Inferior parietal cortex (tissue), 1 donor: ENCODE measurements at regions not wholly inside any gene's neighbourhood (a gene's known extent, or its start where the extent isn't known, plus 50 kb on each side); places are given as distances from the start of the nearest gene placed in this dataset.

Experiments used
- DNase-seq: peaks from one replicate; pipeline ENCODE4 v3.0.0-alpha.2; 2016; ENCODE audit errors: extremely low spot score

- DNase-seq: no peak
Measured at GRCh38 chr15:69947394-69947793, 150.3 kb downstream of the TLE3 start.

DNA sequence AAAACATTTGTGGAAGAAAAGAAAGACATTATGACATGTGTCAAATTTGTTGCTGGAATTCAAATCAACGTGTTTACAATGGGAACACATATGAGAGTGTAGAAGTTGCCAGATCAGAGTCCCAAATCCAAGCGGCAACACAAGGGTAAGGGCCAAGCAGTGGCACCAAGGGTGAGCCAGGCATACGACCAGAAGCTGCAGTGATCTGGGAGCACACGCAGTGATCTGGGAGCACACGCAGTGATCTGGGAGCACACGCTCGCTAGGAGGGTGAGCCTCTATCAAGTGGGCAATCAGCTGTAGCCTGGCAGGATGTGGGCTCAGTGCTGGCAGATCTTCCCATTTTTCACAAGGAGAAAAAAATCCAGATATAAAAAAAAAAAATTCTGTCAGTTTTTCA, 148.2 kb downstream of the TLE3 start:
- DNase-seq: no peak

DNA sequence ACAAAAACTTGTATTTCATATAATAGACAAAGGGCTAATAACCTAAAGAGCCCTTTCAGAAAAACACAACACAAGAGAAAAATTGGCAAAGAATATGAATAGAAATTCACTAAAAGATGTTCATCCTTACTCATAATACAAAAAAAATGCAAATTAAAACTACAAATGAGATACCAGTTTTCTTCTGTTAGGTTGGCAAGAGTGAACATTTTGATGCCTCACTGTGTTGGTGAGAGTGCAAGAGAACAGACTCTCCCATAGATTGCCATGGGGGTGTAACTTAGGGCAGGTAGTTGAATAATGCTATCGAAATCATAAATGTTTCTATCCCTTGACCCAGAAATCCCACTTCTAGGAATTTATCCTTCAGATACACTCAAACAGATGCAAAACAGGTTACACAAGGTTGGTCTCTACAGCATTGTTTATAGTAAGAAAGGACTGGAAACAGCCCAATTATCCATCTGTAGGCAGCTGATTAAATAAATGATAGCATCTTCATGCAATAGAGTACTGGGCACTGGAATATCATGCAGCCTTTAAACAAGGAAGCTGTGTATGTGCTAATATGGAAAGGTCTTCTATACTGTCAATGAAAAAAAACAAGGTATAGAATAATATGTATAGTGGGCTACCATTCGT, 146.3 kb downstream of the TLE3 start:
- DNase-seq: no peak

- DNase-seq: no peak
Measured at GRCh38 chr15:69951898-69952555, 145.7 kb downstream of the TLE3 start.

DNA sequence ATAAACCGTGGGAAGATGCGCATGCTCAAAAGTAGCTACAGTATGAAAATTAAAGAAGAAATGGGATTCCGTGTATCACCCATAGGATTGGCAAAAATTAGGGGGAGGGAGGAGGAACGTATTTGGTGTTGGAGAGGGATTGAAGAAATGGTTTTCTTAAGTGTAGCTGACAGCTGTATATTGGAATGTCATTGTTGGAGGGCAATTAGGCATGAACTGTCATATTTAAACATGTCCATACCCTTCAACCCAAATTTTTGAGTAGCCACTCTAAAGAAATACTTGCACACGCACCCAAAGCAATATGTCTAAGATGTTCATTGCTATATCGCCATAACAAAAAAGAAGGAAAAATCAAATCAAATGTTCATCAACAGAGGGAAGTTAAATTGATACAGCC, 144.7 kb downstream of the TLE3 start:
- no peak for DNase-seq

GRCh38 chr15:69953816-69954215, 143.9 kb downstream of the TLE3 start:
- no peak for DNase-seq

DNA sequence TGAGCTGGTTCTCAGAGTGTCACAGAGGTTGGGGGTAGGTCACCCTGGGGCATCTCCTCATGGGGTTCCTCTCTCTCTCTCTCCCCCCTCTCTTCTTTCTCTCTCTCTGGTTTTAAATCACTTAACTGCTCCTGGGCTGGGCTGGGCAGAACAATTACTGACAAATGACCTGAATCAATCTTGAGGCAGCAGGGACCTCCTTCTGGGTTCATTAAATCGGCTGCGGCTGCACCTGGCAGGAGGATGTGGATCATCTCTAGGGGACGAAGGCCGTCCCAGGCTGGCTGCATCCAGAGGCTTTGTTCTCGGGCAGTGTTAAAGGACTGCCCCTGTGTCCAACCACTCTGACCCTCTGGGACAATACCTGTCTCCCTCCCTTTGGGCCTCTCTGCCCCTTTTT, 143.1 kb downstream of the TLE3 start:
- no peak for DNase-seq

DNA sequence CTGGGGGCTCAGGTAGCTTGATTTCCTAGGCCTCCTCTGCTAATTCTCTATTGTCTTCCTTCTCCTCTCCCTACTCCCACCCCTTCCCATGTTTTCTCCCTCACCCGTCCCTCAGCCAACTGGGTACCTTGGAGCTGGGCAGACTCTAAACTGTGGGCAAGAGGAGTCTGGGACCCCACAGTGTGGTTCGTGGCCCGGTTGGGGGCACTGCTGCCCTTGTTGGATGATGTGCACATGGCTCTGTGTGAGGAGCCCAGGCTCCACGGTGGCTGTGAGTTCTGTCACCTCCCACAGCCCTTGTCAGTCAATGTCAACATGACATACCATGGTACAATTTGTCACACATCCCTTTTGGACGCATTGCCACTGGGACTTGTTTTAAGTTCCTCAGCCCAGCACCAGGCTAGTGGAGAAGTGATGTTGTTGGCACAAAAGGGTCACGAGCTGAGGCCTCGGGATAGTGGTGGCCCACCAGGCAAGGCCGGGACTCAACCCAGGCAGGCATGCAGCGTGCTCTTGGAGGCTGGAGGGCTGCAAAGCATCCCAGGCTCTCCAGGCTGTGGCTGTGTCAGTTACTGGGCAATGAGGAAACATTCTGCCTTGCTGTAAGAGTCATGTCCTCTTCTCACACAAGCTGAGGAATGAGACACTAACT, 142.3 kb downstream of the TLE3 start:
- DNase-seq: no peak

DNA sequence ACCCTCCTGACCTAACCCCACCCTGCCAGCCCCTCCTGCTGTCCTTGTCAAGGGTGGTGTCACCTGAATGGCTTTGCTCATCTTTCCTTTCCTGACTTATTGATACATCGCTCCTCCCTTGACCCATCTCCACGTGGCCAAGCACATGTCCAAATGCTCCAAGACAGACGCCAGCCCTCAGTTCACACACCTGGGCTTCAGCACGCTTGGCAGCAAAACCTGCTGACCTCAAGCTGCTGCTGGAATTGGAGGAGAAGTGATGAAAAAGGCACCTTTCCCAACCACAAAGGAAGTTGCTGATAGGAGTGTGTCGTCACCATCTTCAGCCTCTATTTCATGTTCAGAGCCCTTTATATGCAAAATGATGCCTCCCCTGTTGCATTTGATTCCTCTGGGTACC, 141.3 kb downstream of the TLE3 start:
- no peak for DNase-seq

DNA sequence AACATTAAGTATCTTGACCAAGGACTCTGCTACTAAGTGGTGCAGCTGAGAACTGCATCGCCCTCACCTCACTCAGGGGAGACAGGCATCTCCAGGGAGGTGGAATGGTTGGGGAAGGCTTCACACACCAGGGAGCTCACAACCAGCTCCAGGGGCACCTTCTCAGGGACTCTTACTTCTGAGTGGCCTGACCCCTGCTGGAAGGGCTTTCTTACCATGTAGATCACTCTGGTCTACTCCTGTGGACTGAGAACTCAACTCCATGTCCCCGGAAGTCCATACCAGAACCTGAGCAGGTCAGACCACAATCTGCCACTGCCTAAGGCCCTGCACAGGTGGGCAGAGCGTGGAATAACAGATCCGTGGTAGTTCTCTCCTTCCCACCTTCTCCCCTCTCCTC, 140.5 kb downstream of the TLE3 start:
- DNase-seq: no peak

GRCh38 chr15:69958496-69959084, 139.1 kb downstream of the TLE3 start:
- no peak for DNase-seq

- DNase-seq: no peak
Measured at GRCh38 chr15:69962561-69962960, 135.2 kb downstream of the TLE3 start.

GRCh38 chr15:69963385-69963784, 134.3 kb downstream of the TLE3 start:
- DNase-seq: no peak

- no peak for DNase-seq
Measured at GRCh38 chr15:69971771-69972170, 125.9 kb downstream of the TLE3 start.

DNA sequence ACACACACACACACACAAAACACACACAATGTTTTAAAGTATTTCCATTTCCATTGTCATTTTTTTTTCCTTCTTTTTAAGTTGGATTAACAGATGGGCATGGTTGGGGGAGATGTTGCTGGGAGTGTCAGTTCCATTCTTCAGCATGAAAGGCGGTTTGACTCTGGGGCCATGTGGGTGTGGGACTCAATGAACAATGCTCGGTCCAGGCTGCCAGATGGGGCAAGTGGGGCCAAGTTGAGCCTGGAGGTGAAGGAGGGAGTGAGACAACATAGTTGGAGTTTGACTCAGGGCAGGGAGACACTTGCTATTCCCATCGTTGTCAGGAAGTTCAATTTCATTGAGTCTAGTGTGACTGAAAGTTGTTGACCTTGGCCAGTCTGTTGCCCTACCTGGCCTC, 125.3 kb downstream of the TLE3 start:
- no peak for DNase-seq

GRCh38 chr15:69973102-69973714, 124.5 kb downstream of the TLE3 start:
- DNase-seq: no peak

GRCh38 chr15:69973880-69974279, 123.8 kb downstream of the TLE3 start:
- DNase-seq: no peak

DNA sequence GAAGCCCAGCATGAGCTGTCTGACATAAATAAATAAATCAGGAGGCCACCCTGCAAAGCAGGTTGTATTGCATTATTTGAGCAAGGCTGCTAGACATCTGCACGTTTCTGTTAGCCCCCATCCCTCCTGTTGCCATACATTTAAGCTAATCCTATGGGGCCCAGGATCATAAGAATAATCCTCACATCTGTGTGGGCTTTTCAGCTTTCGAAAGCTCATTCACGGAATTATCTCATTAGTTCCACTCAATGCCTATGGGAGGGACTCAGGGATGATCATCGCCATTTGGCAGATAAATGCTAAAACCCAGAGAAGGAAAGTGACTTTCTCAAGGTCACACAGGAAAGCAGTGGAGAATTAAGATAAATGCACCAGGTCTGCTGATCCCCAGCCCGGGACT, 123.4 kb downstream of the TLE3 start:
- DNase-seq: no peak

DNA sequence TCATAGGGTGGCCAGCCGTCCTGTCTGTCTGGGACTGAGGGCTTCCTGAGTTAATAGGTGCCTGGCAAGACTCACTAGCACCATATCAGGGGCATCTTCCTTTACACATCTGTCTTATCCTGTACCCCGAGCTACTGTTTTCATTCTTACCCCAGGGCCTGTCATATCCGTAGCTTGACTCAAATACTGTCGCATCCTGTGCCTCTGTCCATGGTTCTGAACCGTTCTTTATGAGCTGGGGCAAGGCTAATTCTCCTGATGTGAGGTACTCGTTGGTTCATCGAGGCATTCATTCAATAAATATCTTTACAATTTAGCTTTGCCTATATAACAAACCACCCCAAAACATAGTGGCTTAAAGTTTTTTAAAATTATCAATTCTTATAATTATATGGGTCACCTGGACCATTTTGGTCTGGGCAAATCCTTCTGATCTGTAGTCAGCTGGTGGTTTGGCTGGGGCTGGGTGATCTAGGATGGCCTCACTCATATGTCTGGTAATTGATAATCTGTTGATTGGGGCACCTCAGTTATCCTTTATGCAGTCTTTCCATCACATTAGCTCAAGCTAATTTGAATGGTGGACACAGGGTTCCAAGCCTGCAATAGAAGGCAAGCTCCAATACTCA, 121.2 kb downstream of the TLE3 start:
- peak; percentile 4 for DNase-seq

- DNase-seq: no peak
Measured at GRCh38 chr15:69978603-69979002, 119.1 kb downstream of the TLE3 start.

GRCh38 chr15:69979262-69979661, 118.5 kb downstream of the TLE3 start:
- no peak for DNase-seq

DNA sequence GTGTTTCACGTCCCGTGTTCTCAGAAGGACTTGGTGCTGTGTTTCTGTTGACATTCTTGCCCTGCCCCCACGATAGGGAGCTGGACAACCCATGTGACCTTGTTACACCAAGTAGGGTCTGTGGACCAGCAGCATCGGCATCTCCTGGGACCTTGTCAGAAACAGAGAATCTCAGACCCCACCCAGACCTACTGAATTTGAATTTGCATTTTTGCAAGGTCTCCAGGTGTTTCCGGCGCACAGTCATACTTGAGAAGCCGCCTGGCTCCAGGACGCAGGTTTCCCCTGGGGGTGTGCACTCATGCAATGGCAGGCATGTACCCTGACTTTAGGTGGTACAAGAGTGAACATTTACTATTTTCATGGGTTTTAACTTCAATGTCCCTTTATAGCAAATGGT, 117.9 kb downstream of the TLE3 start:
- DNase-seq: no peak
